Stimulated activated naive CD8-positive, alpha-beta T cell treated with anti-CD3 and anti-CD28 coated beads, Interleukin-15, amount 100 ng/mL, for 72 hours (primary cell): ENCODE measurements at regions not wholly inside any gene's neighbourhood (a gene's known extent, or its start where the extent isn't known, plus 50 kb on each side); places are given as distances from the start of the nearest gene placed in this dataset.
"Not testable (repeated sequence)": the region's sequence is repeated elsewhere in the genome, so short reads cannot be mapped to it uniquely, and the experiment has no call there.

Experiments
- ATAC-seq: fragments of 150-1000 bp; cut with Tn5 transposase; 2 replicates; pipeline ENCODE4 v1.10.0; 2021; ENCODE audit warnings: mild to moderate bottlenecking, moderate library complexity
- DNase-seq, 2 donors: peaks; one replicate each; pipeline ENCODE4 v3.0.0; 2021 to 2022
- H3K27ac Mint-ChIP-seq, 2 donors: one replicate each; pipeline ENCODE4 v1.8.0; 2022; ENCODE audit warnings: mild to moderate bottlenecking in 2 of 2, mixed read lengths in 2 of 2, moderate library complexity in 2 of 2
- H3K27me3 Mint-ChIP-seq: one replicate; pipeline ENCODE4 v1.8.0; 2022; ENCODE audit warnings: mixed read lengths
- H3K4me1 Mint-ChIP-seq: one replicate; pipeline ENCODE4 v1.8.0; 2022; ENCODE audit warnings: mild to moderate bottlenecking, mixed read lengths
- H3K4me3 Mint-ChIP-seq, 2 donors: one replicate each; pipeline ENCODE4 v1.8.0; 2022; ENCODE audit warnings: mild to moderate bottlenecking in 2 of 2, mixed read lengths in 2 of 2, moderate library complexity in 1 of 2
- H3K9me3 Mint-ChIP-seq, 2 donors: one replicate each; pipeline ENCODE4 v1.8.0; 2022; ENCODE audit warnings: mixed read lengths in 2 of 2

DNA sequence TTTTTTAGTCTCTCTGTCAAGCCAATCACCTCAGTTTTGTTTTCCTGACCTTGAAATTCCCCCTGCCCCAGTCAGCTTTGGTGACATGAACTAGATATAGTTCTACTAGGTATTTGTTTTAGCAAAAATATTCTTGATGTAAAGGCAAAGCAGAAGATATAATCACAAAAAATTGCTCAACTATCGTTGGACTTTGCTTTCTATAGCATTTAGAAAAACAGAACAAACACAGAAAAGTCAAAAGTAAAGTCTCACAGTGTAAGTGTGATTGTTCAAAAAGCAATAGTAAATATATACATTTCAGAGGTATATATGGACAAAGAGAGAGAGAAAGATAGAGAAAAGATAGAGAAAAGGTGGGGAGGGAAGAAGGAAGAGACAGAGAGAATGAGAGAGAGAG is 305.9 kb downstream of the ADGRL2 start:
- no peak for ATAC-seq
- H3K4me1 Mint-ChIP-seq = no peaks in the 10 kb centered on the region
- peaks cover 4 to 6% of the 10 kb centered on the region in 2 donors for H3K9me3 Mint-ChIP-seq
- no peak overlapping the region for H3K4me3 Mint-ChIP-seq
- no peaks in the 10 kb centered on the region for H3K27me3 Mint-ChIP-seq
- no peak for DNase-seq
- no peak overlapping the region for H3K27ac Mint-ChIP-seq

DNA sequence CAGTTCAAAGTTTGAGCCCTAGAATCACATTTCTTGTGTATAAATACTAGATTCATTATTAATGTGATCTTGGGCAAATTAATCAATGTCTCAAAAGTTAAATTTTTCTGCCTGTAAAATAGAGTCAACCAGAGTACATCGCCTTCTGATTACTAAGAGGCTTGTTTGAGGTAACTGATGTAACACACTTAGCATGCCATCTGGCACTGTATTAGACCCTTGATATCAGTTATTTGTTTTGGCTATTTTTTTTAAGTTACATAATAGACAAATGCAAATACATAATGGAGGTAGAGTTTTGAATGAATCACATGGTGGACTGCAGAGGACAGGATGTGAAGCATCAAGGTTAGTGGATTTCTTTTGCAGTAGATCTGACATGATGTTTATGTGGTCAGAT is 298.4 kb downstream of the ADGRL2 start:
- H3K4me1 Mint-ChIP-seq = no peaks in the 10 kb centered on the region
- no peak overlapping the region for H3K27ac Mint-ChIP-seq
- no peak for DNase-seq
- no peak for ATAC-seq
- H3K4me3 Mint-ChIP-seq = no peak overlapping the region
- peaks cover 0 to 6% of the 10 kb centered on the region in 2 donors for H3K9me3 Mint-ChIP-seq
- H3K27me3 Mint-ChIP-seq = no peaks in the 10 kb centered on the region

DNA sequence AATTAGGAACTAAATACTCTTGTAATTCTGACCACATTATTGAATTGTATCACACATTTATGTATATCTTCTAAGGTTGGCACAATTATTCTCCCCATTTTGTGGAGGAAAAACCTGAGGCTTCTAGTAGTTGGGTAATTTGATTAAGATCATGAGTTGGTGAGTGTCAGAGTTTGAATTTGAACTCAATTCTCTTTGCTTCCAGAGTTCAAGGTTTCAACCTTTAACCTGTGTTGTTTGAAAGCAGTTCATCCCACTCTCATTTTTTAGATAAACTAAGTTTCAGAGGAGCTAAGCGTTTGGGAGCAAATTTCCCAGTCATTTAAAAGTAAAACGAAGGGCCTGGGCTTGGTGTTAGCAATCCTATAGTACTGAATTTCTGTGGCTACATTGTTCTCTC is 293.4 kb downstream of the ADGRL2 start:
- Mint-ChIP-seq H3K4me1 (no peaks in the 10 kb centered on the region), H3K4me3 (no peak overlapping the region), H3K27me3 (no peaks in the 10 kb centered on the region), H3K9me3 (peaks cover 0 to 7% of the 10 kb centered on the region in 2 donors), H3K27ac (no peak overlapping the region)
- ATAC-seq = no peak
- no peak for DNase-seq

DNA sequence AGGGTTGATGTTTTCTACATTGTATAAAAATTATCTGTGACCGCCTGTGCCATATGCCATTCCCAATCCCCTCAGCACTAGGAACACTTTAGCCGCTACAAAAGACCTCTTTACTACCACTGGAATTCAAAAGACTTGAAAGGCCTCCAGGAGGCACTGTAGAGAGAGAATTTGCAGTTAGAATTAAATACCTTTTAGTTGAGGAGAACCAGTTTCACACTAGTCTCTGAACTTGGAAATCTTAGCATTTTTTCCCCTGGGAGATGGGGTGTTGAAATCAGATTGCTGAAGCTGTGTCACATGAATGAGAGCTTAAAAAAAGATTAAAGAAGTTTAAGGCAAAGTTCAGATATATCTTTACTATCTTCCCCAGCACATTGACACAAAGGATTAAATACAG is 291.0 kb downstream of the ADGRL2 start:
- Mint-ChIP-seq H3K4me3 (no peak overlapping the region), H3K27me3 (no peaks in the 10 kb centered on the region), H3K4me1 (no peaks in the 10 kb centered on the region), H3K27ac (no peak overlapping the region), H3K9me3 (peaks cover 0 to 7% of the 10 kb centered on the region in 2 donors)
- no peak for ATAC-seq
- no peak for DNase-seq

DNA sequence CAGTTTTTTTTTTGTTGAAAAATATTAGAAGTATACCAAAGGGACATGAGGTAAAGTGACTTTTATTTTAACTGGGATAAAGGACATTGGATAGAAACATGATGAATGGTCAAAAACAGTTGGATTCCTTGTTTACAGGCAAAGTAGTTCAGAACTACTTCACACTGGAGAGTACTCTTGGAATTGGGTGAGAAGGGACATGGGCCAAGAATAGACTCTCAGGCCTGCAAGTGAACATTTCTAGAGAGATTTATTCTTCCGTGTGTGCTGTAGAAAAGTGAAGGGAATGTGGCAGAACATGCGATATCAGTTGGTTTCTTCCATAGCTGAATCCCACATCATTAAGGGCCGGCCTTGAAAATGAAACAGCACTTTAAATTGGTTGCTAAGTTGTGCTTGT is 290.5 kb downstream of the ADGRL2 start:
- Mint-ChIP-seq H3K4me1 (no peaks in the 10 kb centered on the region), H3K4me3 (no peak overlapping the region), H3K9me3 (peaks cover 0 to 7% of the 10 kb centered on the region in 2 donors), H3K27me3 (no peaks in the 10 kb centered on the region), H3K27ac (no peak overlapping the region)
- no peak for ATAC-seq
- no peak for DNase-seq

DNA sequence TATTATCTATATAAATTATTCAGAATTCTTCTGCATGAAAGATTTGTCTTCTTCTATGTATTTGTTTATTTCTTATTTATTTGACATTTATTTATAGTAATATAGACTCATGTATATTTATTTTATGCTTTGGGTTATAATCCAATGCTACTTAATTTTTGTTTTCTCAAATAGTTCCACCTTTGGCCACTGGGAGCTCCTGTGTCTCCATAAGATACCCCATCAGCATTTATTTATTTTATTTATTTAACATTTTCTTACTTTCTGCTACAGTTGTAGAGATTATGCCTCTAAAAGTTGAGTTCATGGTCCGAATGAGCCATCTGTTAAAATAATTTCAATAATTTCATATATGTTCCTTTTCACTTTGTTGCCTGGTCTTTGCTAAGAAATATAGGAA is 289.4 kb downstream of the ADGRL2 start:
- ATAC-seq (no peak), DNase-seq (no peak)
- Mint-ChIP-seq H3K27me3 (no peaks in the 10 kb centered on the region), H3K4me3 (no peak overlapping the region), H3K9me3 (peaks cover 0 to 16% of the 10 kb centered on the region in 2 donors), H3K4me1 (no peaks in the 10 kb centered on the region), H3K27ac (no peak overlapping the region)

DNA sequence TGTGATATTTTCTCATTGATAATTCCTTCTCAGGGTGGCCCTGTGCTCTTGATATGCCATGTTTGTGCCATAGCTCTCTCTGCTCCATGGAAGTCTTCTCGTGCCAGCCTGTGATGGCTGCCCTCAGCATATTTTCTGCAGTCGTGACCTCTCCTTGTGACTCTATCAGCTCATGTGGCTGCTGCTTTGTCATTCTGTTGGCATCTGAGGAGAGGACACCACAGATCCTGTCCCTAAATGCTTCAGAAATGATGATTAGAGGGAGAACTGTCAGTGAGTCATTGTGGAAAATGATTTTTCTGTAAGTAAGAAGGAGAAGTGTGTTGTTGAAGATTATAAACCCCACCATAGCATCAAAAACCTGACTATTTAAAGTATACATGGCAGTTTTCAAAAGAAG is 286.0 kb downstream of the ADGRL2 start:
- Mint-ChIP-seq H3K27me3 (no peaks in the 10 kb centered on the region), H3K9me3 (peaks cover 0 to 16% of the 10 kb centered on the region in 2 donors), H3K4me1 (no peaks in the 10 kb centered on the region), H3K27ac (no peak overlapping the region), H3K4me3 (no peak overlapping the region)
- ATAC-seq = no peak
- no peak for DNase-seq

DNA sequence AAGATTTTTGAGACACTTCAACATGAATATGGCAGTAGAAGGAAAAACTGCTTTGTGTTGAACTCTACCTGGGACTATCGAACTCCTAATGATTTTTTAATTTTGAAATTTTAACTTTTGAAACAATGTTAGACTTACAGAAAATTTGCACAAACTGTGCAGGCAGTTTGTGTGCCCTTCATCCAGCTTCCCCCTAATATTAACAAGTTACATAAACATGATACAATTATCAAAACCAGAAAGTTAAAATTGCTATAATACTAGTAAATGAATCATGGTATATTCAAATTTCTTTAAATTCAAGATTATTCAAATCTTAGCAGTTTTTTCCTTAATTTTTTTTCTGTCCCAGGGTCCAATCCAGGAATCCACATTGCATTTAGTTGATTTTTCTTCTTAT is 278.9 kb downstream of the ADGRL2 start:
- no peak overlapping the region for H3K4me3 Mint-ChIP-seq
- H3K4me1 Mint-ChIP-seq = no peaks in the 10 kb centered on the region
- ATAC-seq (no peak), DNase-seq (no peak)
- no peaks in the 10 kb centered on the region for H3K27me3 Mint-ChIP-seq
- H3K27ac Mint-ChIP-seq = no peak overlapping the region
- no peaks in the 10 kb centered on the region for H3K9me3 Mint-ChIP-seq

DNA sequence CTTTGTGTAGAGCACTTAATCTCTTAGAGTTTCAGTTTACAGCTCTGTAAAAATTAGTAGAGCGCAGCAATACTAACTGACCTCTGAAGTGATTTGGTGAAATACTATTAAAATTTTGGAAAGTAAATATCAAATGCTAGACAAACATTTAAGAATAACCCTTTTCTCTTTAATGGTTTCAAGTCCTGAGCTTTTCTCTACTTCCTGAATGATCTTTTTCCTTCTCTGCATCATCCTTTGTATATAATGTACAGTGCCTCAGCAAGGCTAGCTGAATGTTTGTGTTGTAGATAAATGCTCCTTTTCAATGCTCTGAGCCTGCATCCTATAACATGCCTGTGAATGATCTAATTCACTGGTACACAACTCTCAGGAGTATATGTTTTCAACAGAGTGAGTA is 272.9 kb downstream of the ADGRL2 start:
- H3K4me3 Mint-ChIP-seq = no peak overlapping the region
- no peak for DNase-seq
- no peak overlapping the region for H3K27ac Mint-ChIP-seq
- ATAC-seq = no peak
- no peaks in the 10 kb centered on the region for H3K27me3 Mint-ChIP-seq
- no peaks in the 10 kb centered on the region for H3K4me1 Mint-ChIP-seq
- no peaks in the 10 kb centered on the region for H3K9me3 Mint-ChIP-seq

DNA sequence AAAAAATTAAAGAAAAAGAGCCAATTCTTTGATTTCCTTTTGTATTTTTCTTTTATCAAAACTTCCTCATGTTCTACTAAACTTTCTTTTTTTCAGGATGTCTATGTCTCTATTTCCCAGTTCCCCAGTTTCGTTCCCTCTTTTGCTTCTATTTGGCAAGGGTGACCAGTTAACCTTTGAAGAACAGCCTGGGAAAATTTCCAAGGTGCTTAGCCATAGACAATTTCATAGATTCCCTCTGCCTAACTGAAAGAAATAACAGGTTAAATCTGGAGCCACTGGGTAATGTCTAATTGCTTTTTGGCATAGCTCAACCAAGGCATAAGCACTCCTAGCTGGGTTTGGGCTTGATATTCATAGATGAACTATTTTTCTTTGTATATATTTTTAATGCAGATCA is 272.3 kb downstream of the ADGRL2 start:
- no peaks in the 10 kb centered on the region for H3K9me3 Mint-ChIP-seq
- no peak overlapping the region for H3K27ac Mint-ChIP-seq
- ATAC-seq (no peak), DNase-seq (no peak)
- H3K4me1 Mint-ChIP-seq = no peaks in the 10 kb centered on the region
- H3K27me3 Mint-ChIP-seq = no peaks in the 10 kb centered on the region
- H3K4me3 Mint-ChIP-seq = no peak overlapping the region

DNA sequence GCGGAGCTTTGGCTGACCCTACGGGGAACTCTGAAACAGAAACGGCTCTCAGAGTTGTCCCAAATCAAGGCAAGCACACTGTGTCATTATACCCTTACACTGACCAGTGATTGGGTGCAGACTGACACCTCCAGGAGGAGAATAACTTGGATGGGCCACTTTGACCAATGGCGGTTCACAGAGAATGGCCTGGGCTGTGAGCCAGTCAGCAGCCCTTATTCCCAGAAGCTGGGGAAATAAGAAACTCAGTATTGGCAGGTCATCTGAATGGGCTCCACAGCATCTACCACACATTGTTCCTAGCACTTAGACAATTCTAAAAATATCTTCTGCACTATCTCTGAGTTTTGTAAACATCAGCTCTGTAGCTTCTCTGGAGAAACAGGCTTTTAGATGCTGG is 265.2 kb downstream of the ADGRL2 start:
- ATAC-seq (no peak), DNase-seq (no peak)
- Mint-ChIP-seq H3K27me3 (no peaks in the 10 kb centered on the region), H3K27ac (no peak overlapping the region), H3K4me1 (no peaks in the 10 kb centered on the region), H3K4me3 (no peak overlapping the region), H3K9me3 (no peaks in the 10 kb centered on the region)

DNA sequence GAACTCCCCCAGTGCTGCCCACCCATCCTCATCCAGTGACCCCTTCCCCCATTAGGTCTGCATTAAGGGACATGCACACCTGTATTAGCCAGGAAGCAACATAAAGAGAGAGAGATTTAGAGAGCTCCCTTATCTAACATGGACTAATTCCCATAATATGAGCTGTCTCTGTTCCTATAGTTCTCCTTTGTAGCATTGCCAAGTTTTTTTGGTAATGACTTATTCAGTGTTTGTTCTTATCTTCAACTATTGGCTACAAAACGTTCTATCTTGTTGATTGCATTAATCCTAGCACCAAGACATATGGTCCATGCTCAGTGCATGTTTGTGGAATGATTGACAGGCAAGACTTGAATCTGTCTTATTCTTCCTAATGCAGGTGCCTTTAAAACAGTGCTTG is 264.0 kb downstream of the ADGRL2 start:
- no peak overlapping the region for H3K4me3 Mint-ChIP-seq
- no peaks in the 10 kb centered on the region for H3K9me3 Mint-ChIP-seq
- no peaks in the 10 kb centered on the region for H3K27me3 Mint-ChIP-seq
- no peaks in the 10 kb centered on the region for H3K4me1 Mint-ChIP-seq
- no peak for ATAC-seq
- DNase-seq = no peak
- H3K27ac Mint-ChIP-seq = no peak overlapping the region

DNA sequence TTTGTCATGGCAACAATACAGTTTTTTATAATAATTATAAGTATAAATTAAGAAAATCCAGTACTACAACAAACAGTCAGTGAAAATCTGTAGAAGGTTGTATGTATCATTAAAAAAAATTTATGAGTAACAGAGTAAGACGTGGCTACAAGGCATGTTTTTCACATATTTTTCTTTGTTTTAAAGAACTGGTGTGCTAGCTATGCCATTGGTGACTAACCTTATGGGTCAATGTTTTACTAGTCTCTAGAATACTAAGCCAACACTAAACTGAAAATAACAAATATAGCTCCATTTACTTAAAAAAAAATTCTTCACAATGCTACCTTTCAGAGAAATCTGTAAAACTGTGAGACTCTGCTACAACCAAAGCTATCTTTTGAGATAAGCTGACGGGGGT is 261.5 kb downstream of the ADGRL2 start:
- H3K4me1 Mint-ChIP-seq = no peaks in the 10 kb centered on the region
- H3K27me3 Mint-ChIP-seq = no peaks in the 10 kb centered on the region
- H3K9me3 Mint-ChIP-seq = no peaks in the 10 kb centered on the region
- no peak overlapping the region for H3K27ac Mint-ChIP-seq
- ATAC-seq (no peak), DNase-seq (no peak)
- H3K4me3 Mint-ChIP-seq = no peak overlapping the region

DNA sequence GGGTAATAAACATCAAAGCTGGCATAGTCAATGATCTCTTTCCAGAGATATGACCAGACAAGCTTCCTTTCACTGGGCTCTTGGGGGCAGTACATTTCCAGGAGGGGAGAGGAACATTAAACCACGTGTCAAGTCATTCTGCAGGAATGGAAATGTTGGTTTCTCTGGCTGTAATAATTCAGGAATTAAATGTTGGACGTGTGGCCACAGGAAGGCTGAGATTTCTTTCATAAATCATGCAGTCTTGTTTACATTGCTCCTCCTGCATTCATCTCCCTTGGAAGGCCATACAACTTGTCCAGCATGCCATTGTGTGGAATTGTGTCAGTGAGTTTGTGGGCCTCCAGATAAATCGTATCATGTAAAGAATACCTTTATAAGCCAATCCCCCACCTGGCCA is 259.2 kb downstream of the ADGRL2 start:
- no peaks in the 10 kb centered on the region for H3K4me1 Mint-ChIP-seq
- peaks cover 0 to 13% of the 10 kb centered on the region in 2 donors for H3K9me3 Mint-ChIP-seq
- ATAC-seq (no peak), DNase-seq (no peak)
- no peak overlapping the region for H3K27ac Mint-ChIP-seq
- H3K4me3 Mint-ChIP-seq = no peak overlapping the region
- H3K27me3 Mint-ChIP-seq = no peaks in the 10 kb centered on the region

DNA sequence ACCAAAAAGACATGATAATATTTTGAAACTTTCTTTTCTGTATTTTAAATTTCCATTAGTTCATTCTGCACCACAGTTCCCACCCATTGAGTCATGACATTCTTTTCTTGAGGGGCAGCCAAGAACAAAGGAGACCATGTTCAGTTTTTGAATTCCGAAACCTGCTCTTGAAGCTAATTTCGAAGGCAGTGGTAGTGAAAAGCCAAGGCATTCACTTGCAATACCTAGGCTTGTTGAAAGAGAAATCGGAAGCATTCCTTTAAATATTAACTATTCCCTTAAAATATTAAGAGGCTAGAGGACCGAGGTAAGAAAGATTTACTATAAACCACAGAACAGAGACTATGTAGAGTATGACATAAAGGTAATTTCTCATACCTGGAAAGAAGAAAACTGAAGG is 256.3 kb downstream of the ADGRL2 start:
- Mint-ChIP-seq H3K27me3 (no peaks in the 10 kb centered on the region), H3K9me3 (peaks cover 0 to 14% of the 10 kb centered on the region in 2 donors)
- no peak for ATAC-seq

DNA sequence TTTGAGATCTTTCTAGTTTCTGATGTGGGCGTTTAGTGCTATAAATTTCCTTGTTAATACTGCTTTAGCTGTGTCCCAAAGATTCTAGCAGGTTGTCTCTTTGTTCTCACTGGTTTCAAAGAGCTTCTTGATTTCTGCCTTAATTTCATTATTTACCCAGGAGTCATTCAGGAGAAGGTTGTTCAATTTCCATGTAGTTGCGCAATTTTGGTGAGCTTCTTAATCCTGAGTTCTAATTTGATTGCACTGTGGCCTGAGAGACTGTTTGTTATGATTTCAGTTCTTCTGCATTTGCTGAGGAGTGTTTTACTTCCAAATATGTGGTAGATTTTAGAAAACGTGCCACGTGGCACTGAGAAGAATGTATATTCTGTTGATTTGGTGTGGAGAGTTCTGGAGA is 254.6 kb downstream of the ADGRL2 start:
- H3K9me3 Mint-ChIP-seq = peaks cover 0 to 14% of the 10 kb centered on the region in 2 donors
- ATAC-seq, H3K4me1 Mint-ChIP-seq, H3K27me3 Mint-ChIP-seq, H3K4me3 Mint-ChIP-seq, DNase-seq, H3K27ac Mint-ChIP-seq: not testable (repeated sequence)

More for the DNA sequence above, 256.3 kb downstream of the ADGRL2 start:
- DNase-seq = no peak
- H3K27ac Mint-ChIP-seq = no peak overlapping the region
- no peak overlapping the region for H3K4me3 Mint-ChIP-seq
- H3K4me1 Mint-ChIP-seq = no peaks in the 10 kb centered on the region

DNA sequence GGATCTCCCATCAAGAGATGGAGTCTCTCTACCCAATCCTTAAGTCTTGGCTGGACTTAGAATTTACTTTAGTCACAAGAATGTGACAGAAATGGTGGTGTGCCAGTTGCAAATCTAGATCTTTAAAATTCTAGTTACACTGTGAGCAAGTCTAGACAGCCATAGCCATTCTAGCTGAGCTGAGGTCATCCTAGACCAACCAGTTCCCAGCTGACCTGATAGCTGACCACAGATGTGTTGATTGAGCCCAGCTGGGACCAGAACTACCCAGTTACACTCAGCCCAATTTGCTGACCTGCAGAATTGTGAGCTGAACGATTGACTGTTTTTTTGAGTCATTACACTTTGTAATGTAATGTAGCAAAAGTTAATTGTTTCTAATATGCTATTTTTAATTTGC is 251.8 kb downstream of the ADGRL2 start:
- H3K4me1 Mint-ChIP-seq = no peaks in the 10 kb centered on the region

DNA sequence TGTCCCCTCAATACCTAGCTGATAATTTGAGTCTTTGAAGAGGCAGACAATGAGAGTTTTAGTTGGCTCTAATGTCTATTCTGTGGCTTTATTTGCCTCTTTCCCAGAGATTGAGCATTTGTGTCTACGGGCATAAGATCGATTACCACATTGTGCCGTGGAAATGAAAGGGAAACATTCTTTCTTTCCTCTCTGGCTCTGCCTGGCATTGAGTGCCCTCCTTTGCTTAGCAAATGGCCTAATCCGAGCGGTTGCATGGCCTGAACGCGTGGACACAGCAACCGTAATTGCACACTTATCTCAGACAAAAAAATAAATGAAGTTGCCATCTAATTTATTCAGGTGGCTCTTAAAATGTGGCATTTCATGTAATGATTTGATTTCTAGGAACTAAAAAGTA is 247.9 kb downstream of the ADGRL2 start:
- ATAC-seq (no peak), DNase-seq (no peak)
- H3K9me3 Mint-ChIP-seq = peaks cover 0 to 14% of the 10 kb centered on the region in 2 donors
- no peak overlapping the region for H3K4me3 Mint-ChIP-seq
- H3K27me3 Mint-ChIP-seq = no peaks in the 10 kb centered on the region
- H3K27ac Mint-ChIP-seq = no peak overlapping the region
- no peaks in the 10 kb centered on the region for H3K4me1 Mint-ChIP-seq

More for the DNA sequence above, 251.8 kb downstream of the ADGRL2 start:
- no peak overlapping the region for H3K4me3 Mint-ChIP-seq
- H3K27me3 Mint-ChIP-seq = no peaks in the 10 kb centered on the region
- no peak for DNase-seq
- H3K9me3 Mint-ChIP-seq = peaks cover 0 to 21% of the 10 kb centered on the region in 2 donors
- no peak for ATAC-seq
- no peak overlapping the region for H3K27ac Mint-ChIP-seq
